Smooth muscle cell (in vitro differentiated cells): ENCODE measurements at regions not wholly inside any gene's neighbourhood (a gene's known extent, or its start where the extent isn't known, plus 50 kb on each side); places are given as distances from the start of the nearest gene placed in this dataset.

Experiments used
- DNase-seq: peaks from one replicate; lab custom pipeline; 2025; ENCODE audit not compliant: unreplicated experiment; lab: John Stamatoyannopoulos, UW
- H2AFZ ChIP-seq: fragments of 200-600 bp; sonication (generic); 2 replicates; pipeline ENCODE4 v1.6.0; 2016; ENCODE audit warnings: antibody characterized with exemption, low read depth, mild to moderate bottlenecking
- H3F3A ChIP-seq: fragments of 200-600 bp; sonication (generic); 2 replicates; pipeline ENCODE4 v1.6.0; 2017; ENCODE audit warnings: antibody characterized with exemption, low read depth
- H3K27ac ChIP-seq: fragments of 200-600 bp; sonication (generic); 2 replicates; pipeline ENCODE4 v1.5.1; 2016; ENCODE audit warnings: low read depth, mild to moderate bottlenecking
- H3K27me3 ChIP-seq: fragments of 200-600 bp; sonication (generic); 2 replicates; pipeline ENCODE4 v1.6.1; 2016; ENCODE audit warnings: low read depth, mild to moderate bottlenecking
- H3K36me3 ChIP-seq: fragments of 200-600 bp; sonication (generic); 2 replicates; pipeline ENCODE4 v1.5.1; 2016; ENCODE audit warnings: low read depth
- H3K4me1 ChIP-seq: fragments of 200-600 bp; sonication (generic); 2 replicates; pipeline ENCODE4 v1.5.1; 2016; ENCODE audit warnings: low read depth
- H3K4me2 ChIP-seq: fragments of 200-600 bp; sonication (generic); 2 replicates; pipeline ENCODE4 v1.6.0; 2016; ENCODE audit warnings: mild to moderate bottlenecking
- H3K4me3 ChIP-seq: fragments of 200-600 bp; sonication (generic); 2 replicates; pipeline ENCODE4 v1.5.1; 2016; ENCODE audit warnings: mild to moderate bottlenecking
- H3K79me2 ChIP-seq: fragments of 200-600 bp; sonication (generic); 2 replicates; pipeline ENCODE4 v1.6.0; 2016; ENCODE audit warnings: low read depth, mild to moderate bottlenecking
- H3K9ac ChIP-seq: fragments of 200-600 bp; sonication (generic); 2 replicates; pipeline ENCODE4 v1.6.0; 2016; ENCODE audit warnings: low read depth
- H3K9me3 ChIP-seq: fragments of 200-600 bp; sonication (generic); replicated peaks from 2 replicates; pipeline ENCODE4 v1.5.1; 2016; ENCODE audit warnings: low read depth
- H4K20me1 ChIP-seq: fragments of 200-600 bp; sonication (generic); 2 replicates; pipeline ENCODE4 v1.6.0; 2016; ENCODE audit warnings: low read depth
- CTCF ChIP-seq: fragments of 200-600 bp; sonication (generic); IDR thresholded peaks from 2 replicates; pipeline ENCODE4 v1.5.1; 2017; ENCODE audit warnings: borderline replicate concordance, mild to moderate bottlenecking, antibody characterized with exemption; ENCODE audit not compliant: insufficient read depth, poor library complexity, severe bottlenecking
- WGBS: methylation state at CpG from one replicate; pipeline ENCODE4 v1.1.7; 2016; ENCODE audit warnings: low lambda C conversion rate; 5-methylcytosine and 5-hydroxymethylcytosine counted together

- Histone ChIP-seq H3K27me3 (peaks cover 26% of the 10 kb centered on the region), H4K20me1 (no peaks in the 10 kb centered on the region), H3K9ac (no peak overlapping the region), H3K79me2 (no peaks in the 10 kb centered on the region), H3K36me3 (no peaks in the 10 kb centered on the region), H2AFZ (no peak overlapping the region), H3K4me3 (no peak overlapping the region), H3K4me1 (no peaks in the 10 kb centered on the region), H3K27ac (no peak overlapping the region), H3K9me3 (no peaks in the 10 kb centered on the region), H3F3A (no peaks in the 10 kb centered on the region), H3K4me2 (no peak overlapping the region)
- no peak for DNase-seq
- no peak for TF ChIP-seq CTCF
- 97% methylated on average over 3 of the region's 3 CpGs for WGBS
Measured at GRCh38 chr10:113425008-113425407, 127.8 kb upstream of the HABP2 start.

GRCh38 chr10:113425541-113425951, 127.3 kb upstream of the HABP2 start:
- H3K9me3 ChIP-seq = no peaks in the 10 kb centered on the region
- H3K4me1 ChIP-seq = no peaks in the 10 kb centered on the region
- TF ChIP-seq CTCF = no peak
- H3F3A ChIP-seq = no peaks in the 10 kb centered on the region
- H3K27ac ChIP-seq = no peak overlapping the region
- H3K36me3 ChIP-seq = no peaks in the 10 kb centered on the region
- H3K4me2 ChIP-seq = no peak overlapping the region
- H3K9ac ChIP-seq = no peak overlapping the region
- no peaks in the 10 kb centered on the region for H4K20me1 ChIP-seq
- DNase-seq = no peak
- peaks cover 26% of the 10 kb centered on the region for H3K27me3 ChIP-seq
- no peak overlapping the region for H3K4me3 ChIP-seq
- no peaks in the 10 kb centered on the region for H3K79me2 ChIP-seq
- 90% methylated on average over 7 of the region's 7 CpGs for WGBS
- H2AFZ ChIP-seq = no peak overlapping the region

- Histone ChIP-seq H3F3A (no peaks in the 10 kb centered on the region), H4K20me1 (no peaks in the 10 kb centered on the region), H3K9me3 (no peaks in the 10 kb centered on the region), H3K36me3 (no peaks in the 10 kb centered on the region), H3K27ac (no peak overlapping the region), H3K27me3 (peaks cover 26% of the 10 kb centered on the region), H3K4me2 (no peak overlapping the region), H2AFZ (no peak overlapping the region), H3K9ac (no peak overlapping the region), H3K79me2 (no peaks in the 10 kb centered on the region), H3K4me3 (no peak overlapping the region), H3K4me1 (no peaks in the 10 kb centered on the region)
- 74% methylated on average over 8 of the region's 8 CpGs for WGBS
- no peak for DNase-seq
- no peak for TF ChIP-seq CTCF
Measured at GRCh38 chr10:113426181-113426877, 126.5 kb upstream of the HABP2 start.

- H3K36me3 ChIP-seq = no peaks in the 10 kb centered on the region
- H3K9ac ChIP-seq = no peak overlapping the region
- H3K79me2 ChIP-seq = no peaks in the 10 kb centered on the region
- H3K9me3 ChIP-seq = no peaks in the 10 kb centered on the region
- TF ChIP-seq CTCF = no peak
- H3K4me1 ChIP-seq = no peaks in the 10 kb centered on the region
- no peak overlapping the region for H3K4me2 ChIP-seq
- DNase-seq = no peak
- H3K4me3 ChIP-seq = no peak overlapping the region
- no peaks in the 10 kb centered on the region for H3F3A ChIP-seq
- H3K27me3 ChIP-seq = peaks cover 26% of the 10 kb centered on the region
- no peaks in the 10 kb centered on the region for H4K20me1 ChIP-seq
- H2AFZ ChIP-seq = no peak overlapping the region
- no peak overlapping the region for H3K27ac ChIP-seq
- 91% methylated on average over 4 of the region's 4 CpGs for WGBS
Measured at GRCh38 chr10:113427236-113427735, 125.6 kb upstream of the HABP2 start.
